Ovary (tissue), 7 donors: ENCODE measurements at regions not wholly inside any gene's neighbourhood (a gene's known extent, or its start where the extent isn't known, plus 50 kb on each side); places are given as distances from the start of the nearest gene placed in this dataset.

Experiments
- DNase-seq, 5 donors: peaks; one replicate each; pipeline ENCODE4 v3.0.0-alpha.2; 2019 to 2020
- H3K27ac ChIP-seq, 2 donors: fragments of 200-600 bp; one replicate each; pipeline versions ENCODE4 v1.5.1 to v1.8.0; 2019 to 2022
- H3K27me3 ChIP-seq: fragments of 200-600 bp; one replicate; pipeline ENCODE4 v1.8.0; 2022
- H3K36me3 ChIP-seq: fragments of 200-600 bp; sonication (generic); one replicate; pipeline ENCODE4 v1.5.1; 2019
- H3K4me1 ChIP-seq: one replicate; pipeline ENCODE4 v1.8.1; 2013; ENCODE audit warnings: mild to moderate bottlenecking, moderate library complexity; ENCODE audit not compliant: insufficient read depth
- H3K4me3 ChIP-seq: fragments of 200-600 bp; sonication (generic); one replicate; pipeline ENCODE4 v1.5.1; 2017
- H3K9me3 ChIP-seq, 2 donors: fragments of 200-600 bp in 1 of 2; sonication (generic) in 1 of 2; one replicate each; pipeline versions ENCODE4 v1.5.1 to v1.8.1; 2013 to 2019; ENCODE audit warnings: mild to moderate bottlenecking in 1 of 2, moderate library complexity in 1 of 2
- CTCF ChIP-seq, 3 donors: fragments of 450-650 bp in 2 of 3; fragments of 200-600 bp in 1 of 3; IDR thresholded peaks; one replicate each; pipeline versions ENCODE4 v1.5.1 to v1.8.0; 2016 to 2022; ENCODE audit warnings: antibody characterized with exemption in 3 of 3, mild to moderate bottlenecking in 1 of 3
- EP300 ChIP-seq: sonication (generic); formaldehyde crosslinking; IDR thresholded peaks from one replicate; pipeline ENCODE4 v1.6.1; 2017; ENCODE audit warnings: antibody characterized with exemption
- POLR2A ChIP-seq: fragments of 450-650 bp; IDR thresholded peaks from one replicate; pipeline ENCODE4 v1.6.1; 2017; ENCODE audit warnings: antibody characterized with exemption, mild to moderate bottlenecking, moderate library complexity
- WGBS, 3 donors: extraction: QIAGEN DNeasy Blood & Tissue Kit in 1 of 3; methylation state at CpG; one replicate each; pipeline versions ENCODE4 v1.1.5 to v1.1.7; 2013 to 2017; 5-methylcytosine and 5-hydroxymethylcytosine counted together
- intact Hi-C, 4 donors: fragments of 100-400 bp; cut with DNase I; formaldehyde crosslinking; loops; one replicate each; pipeline versions ENCODE4 v1.11.0 to v1.15.1; 2022 to 2023
- donor health status: DM: no; HTN: no; CAD: no; lungs with moderate emphysema.
- donor health status: DM: no; HTN: no; CAD: no.
- donor health status: Bipolar disorder and iron deficiency.
- donor health status: DM: no; HTN: no; CAD: no.
- donor health status: DM: yes; HTN: yes; CAD: no.

- no peaks in the 10 kb centered on the region for H3K36me3 ChIP-seq
- no peak overlapping the region for H3K27ac ChIP-seq
- peaks cover 1% of the 10 kb centered on the region for H3K4me1 ChIP-seq
- no peak overlapping the region for H3K4me3 ChIP-seq
- TF ChIP-seq EP300 (no peak), POLR2A (no peak), CTCF (IDR thresholded peaks at IDR 0.05) (no peak)
- H3K9me3 ChIP-seq, result no peaks in the 10 kb centered on the region
- intact Hi-C loops, result no loop called here
- no peak for DNase-seq
- 82 to 91% (median 85%) methylated on average over 4 of the region's 4 CpGs for WGBS, 3 donors
- H3K27me3 ChIP-seq, result no peaks in the 10 kb centered on the region
Observed at GRCh38 chr12:125336246-125336645, 271.0 kb downstream of the AACS start.

GRCh38 chr12:125340791-125341190 is 275.6 kb downstream of the AACS start:
- WGBS, 3 donors, result 30 to 42% (median 32%) methylated on average over 5 of the region's 5 CpGs
- H3K9me3 ChIP-seq, result no peaks in the 10 kb centered on the region
- H3K36me3 ChIP-seq, result no peaks in the 10 kb centered on the region
- H3K27me3 ChIP-seq, result no peaks in the 10 kb centered on the region
- H3K4me1 ChIP-seq, result no peaks in the 10 kb centered on the region
- H3K4me3 ChIP-seq, result no peak overlapping the region
- intact Hi-C loops, result no loop called here
- no peak for DNase-seq
- TF ChIP-seq EP300 (no peak), CTCF (IDR thresholded peaks at IDR 0.05) (no peak), POLR2A (no peak)
- no peak overlapping the region for H3K27ac ChIP-seq

- TF ChIP-seq POLR2A (no peak), CTCF (IDR thresholded peaks at IDR 0.05) (no peak), EP300 (no peak)
- WGBS, 3 donors, result 28 to 44% (median 44%) methylated on average over 1 of the region's 1 CpG
- intact Hi-C loops, result no loop called here
Observed at GRCh38 chr12:125341422-125341821, 276.2 kb downstream of the AACS start.

GRCh38 chr12:125343649-125344048 is 278.4 kb downstream of the AACS start:
- intact Hi-C loops, result no loop called here
- Histone ChIP-seq H3K4me1 (no peaks in the 10 kb centered on the region), H3K27ac (no peak overlapping the region), H3K36me3 (no peaks in the 10 kb centered on the region), H3K9me3 (no peaks in the 10 kb centered on the region), H3K27me3 (no peaks in the 10 kb centered on the region), H3K4me3 (no peak overlapping the region)
- 74 to 84% (median 79%) methylated on average over 3 of the region's 3 CpGs for WGBS, 3 donors
- DNase-seq, result no peak
- TF ChIP-seq EP300 (no peak), POLR2A (no peak), CTCF (IDR thresholded peaks at IDR 0.05) (no peak)

More at GRCh38 chr12:125341422-125341821, 276.2 kb downstream of the AACS start:
- no peak overlapping the region for H3K4me3 ChIP-seq
- no peaks in the 10 kb centered on the region for H3K9me3 ChIP-seq
- H3K4me1 ChIP-seq, result no peaks in the 10 kb centered on the region
- no peak overlapping the region for H3K27ac ChIP-seq
- H3K36me3 ChIP-seq, result no peaks in the 10 kb centered on the region
- DNase-seq, result no peak
- no peaks in the 10 kb centered on the region for H3K27me3 ChIP-seq

- no peak overlapping the region for H3K27ac ChIP-seq
- no peak overlapping the region for H3K4me3 ChIP-seq
- no peaks in the 10 kb centered on the region for H3K36me3 ChIP-seq
- H3K9me3 ChIP-seq, result no peaks in the 10 kb centered on the region
- intact Hi-C loops, result no loop called here
- no peaks in the 10 kb centered on the region for H3K27me3 ChIP-seq
- TF ChIP-seq CTCF (IDR thresholded peaks at IDR 0.05) (no peak), EP300 (no peak), POLR2A (no peak)
- 13 to 27% (median 14%) methylated on average over 4 of the region's 4 CpGs for WGBS, 3 donors
- no peak for DNase-seq
- no peaks in the 10 kb centered on the region for H3K4me1 ChIP-seq
Observed at GRCh38 chr12:125346362-125346761, 281.1 kb downstream of the AACS start.
